GM19351 (cell line): ENCODE measurements at regions not wholly inside any gene's neighbourhood (a gene's known extent, or its start where the extent isn't known, plus 50 kb on each side); places are given as distances from the start of the nearest gene placed in this dataset.
A peak's percentile ranks its signal among the peaks of the same experiment; 100 is the strongest.
"Not testable (repeated sequence)": the region's sequence is repeated elsewhere in the genome, so short reads cannot be mapped to it uniquely, and the experiment has no call there.

Experiments
- ATAC-seq: cut with Tn5 transposase; IDR thresholded peaks from one replicate; pipeline ENCODE4 v1.9.1; 2021; ENCODE audit warnings: mild to moderate bottlenecking, moderate library complexity; ENCODE audit not compliant: unreplicated experiment

DNA sequence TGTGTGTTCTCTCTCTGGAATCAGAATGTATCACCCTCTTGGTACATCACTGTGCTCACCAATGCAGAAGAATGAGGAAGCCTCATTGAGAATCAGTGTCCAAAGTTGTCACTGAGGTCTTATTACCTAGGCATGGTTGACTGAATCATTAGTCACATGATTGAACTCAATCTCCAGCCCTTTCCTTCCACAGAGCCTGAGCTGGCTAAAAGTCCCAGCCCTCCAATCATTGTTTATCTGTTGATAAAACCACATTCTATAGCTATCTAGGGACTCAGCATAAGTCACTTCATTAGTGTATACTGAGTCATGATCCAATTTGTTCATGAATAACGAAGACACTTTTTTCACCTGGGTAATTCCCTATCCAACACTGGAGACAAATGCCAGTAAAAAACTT, 396.8 kb downstream of the TRAM1L1 start:
- no peak for ATAC-seq

DNA sequence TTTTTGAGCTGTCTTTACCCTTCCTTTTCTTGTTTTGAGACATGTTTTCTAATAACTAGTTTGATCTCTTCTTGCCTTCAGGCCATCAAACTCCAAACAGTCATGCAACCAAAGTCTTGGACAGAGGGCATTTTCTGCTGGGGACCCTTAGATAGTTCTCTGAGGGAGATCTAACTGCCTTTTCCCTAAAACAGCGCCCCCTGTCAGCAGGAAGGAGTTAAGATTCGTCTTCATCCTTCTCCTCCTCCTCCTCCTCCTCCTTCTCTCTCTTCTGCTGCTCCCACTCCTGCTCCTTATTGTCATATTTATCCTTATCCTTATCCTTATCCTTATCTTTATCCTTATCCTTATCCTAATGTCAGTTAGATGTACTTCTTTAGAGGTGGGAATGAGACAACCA, 417.2 kb downstream of the TRAM1L1 start:
- ATAC-seq: no peak

DNA sequence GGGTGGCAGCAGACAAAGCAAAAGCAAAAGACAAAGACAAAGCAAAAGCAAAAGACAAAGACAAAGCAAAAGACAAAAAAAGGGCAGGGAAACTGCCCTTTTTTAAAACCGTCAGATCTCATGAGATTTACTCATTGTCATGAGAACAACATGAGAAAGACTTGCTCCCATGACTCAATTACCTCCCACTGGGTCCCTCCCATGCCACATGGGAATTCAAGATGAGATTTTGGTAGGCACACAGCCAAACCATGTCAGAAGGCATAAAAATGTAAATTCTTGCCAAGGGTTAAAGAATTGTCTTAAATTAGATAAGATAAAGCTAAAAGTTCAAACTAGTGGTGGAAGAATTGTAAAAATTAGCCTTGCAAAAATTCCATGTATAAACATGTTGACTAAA, 419.7 kb downstream of the TRAM1L1 start:
- ATAC-seq: no peak

DNA sequence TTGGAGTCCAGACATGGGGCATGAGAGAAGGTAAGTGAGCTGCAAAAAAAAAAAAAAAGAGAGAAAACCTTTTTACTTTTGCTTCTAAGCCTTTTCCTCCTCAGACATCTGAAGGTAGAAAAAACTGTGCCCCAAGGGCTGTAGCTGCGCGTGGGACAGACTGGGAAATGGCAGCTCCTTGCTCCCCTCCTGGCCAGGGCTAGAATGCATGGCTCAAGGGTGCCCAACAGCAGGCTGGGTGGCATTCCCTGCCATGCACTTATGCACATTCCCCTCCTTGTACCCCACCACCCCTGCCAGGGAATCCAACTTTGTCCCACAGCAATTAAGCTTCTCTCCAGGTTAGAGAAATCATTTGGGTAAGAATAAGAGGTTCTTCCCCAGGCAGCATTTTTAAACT, 421.2 kb downstream of the TRAM1L1 start:
- no peak for ATAC-seq

DNA sequence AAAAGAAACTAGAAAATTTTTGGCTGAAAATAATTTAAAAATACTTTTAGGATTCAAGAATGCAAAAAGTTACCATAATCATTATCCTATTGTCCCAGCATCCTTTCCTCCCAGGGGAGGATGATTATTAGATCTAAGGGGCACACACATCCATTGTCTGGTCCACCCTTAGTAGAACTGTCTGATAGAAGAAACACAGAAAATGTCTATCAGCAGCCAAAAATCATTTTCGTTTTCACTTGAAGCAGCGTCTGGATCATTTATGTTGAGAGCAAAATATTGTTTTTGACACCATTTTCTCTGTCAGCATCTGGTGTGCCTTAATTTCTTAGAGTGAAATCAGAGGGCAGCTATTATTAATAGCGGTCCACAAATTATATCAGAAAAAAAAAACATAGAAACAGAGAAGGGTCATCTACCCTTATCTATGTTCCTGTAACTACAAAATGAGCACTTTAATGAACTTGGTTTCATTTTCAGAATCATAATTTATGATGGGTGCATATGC, 446.3 kb downstream of the TRAM1L1 start:
- ATAC-seq: no peak

DNA sequence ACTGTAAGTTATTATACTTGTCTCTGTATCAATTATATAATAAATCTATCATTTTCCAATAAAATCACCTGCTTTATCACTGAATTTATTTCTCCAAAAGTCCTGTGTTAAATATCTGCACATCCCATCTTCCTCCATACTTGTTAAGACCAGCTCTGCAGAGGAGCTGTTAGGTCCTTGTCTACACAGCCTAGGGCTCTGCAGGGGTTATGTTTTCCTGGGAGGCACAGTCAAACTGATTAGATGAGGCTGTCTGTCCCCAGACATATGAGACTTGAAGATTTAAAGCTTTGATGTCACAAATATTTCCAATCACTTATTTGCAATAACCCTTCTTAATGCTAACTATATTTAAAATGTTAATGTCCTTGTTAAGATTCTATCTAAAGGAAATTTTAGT, 446.8 kb downstream of the TRAM1L1 start:
- ATAC-seq: no peak

DNA sequence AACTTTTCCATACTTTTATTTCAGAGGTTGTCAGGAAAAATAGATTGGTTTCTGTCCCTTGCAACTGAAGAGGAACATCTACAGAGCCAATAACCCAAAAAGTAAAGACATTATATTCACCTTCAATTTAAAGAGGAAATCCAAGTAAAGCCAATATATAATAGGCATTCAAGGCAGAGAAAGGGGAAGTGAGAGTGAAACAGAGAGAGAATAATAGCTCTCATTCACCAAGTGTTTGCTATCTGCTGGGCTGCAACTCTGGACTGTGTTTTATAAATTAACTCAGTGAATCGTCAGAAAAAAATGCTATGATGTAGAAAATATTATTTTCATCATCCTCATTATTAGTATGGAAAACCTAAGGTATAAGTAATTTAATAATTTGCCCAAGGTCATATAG, 448.5 kb downstream of the TRAM1L1 start:
- ATAC-seq: peak; percentile 100

DNA sequence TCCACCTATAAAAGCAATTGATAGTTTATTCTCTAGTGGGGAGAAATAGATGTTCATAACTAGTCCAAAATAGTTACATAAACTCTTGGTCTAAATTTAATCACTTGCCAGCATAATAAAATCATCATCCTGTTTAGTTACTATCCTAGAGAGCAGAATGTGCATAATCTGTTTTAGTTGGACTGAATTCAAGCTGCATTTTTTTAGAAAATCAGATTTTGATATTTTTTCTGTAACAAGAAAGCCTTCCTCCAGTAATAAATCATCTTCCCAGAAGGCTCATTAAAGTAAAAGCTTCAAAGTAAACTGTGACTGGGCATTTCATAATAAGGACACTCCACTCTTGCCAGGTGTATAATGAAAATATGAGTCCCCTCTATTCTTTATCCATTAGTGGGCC, 453.1 kb downstream of the TRAM1L1 start:
- no peak for ATAC-seq

DNA sequence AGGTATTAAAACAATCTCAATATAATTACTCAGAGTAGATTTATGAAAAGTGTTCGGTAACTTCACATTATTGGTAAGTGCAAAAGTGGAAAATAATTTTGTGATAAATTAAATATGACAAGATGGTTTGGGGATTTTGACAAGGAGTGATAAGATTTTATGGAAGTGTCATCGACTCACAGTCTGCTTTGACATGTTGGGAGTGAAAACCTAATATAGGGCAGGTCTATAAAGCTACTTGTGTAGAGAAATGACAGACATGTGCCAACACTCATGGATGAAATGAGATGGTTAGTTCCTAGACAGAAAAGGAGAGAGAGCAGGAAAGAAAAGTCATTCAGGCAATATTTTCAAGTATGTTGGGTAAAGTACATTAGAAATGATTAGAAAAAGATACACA, 456.8 kb downstream of the TRAM1L1 start:
- ATAC-seq: no peak

DNA sequence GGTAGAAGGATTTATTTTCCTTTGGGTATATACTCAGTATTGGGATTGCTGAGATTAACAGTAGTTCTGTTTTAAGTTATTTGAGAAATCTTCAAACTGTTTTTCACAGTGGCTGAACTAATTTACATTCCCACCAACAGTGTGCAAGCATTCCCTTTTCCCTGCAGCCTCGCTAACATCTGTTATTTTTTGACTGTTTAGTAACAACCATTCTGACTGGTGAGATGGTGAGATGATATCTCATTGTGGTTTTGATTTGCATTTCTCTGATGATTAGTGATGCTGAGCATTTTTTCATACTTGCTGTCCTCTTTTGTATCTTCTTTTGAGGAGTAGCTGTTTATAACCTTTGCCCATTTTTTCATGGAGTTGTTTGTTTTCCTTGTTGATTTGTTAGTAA, 457.8 kb downstream of the TRAM1L1 start:
- no peak for ATAC-seq

DNA sequence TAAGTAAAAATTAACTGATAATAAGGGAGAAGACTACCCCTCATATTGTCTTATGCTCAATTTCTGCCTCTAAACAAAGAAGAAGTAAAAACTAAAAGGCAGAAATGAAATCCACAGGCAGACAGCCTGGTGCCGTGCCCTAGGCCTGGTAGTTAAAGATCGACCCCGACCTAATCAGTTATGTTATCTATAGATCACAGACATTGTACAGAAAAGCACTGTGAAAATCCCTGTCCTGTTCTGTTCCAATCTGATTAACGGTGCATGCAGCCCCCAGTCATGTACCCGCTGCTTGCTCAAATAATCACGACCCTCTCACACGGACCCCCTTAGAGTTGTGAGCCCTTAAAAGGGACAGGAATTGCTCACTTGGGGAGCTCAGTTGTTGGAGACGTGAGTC, 465.9 kb downstream of the TRAM1L1 start:
- not testable (repeated sequence) for ATAC-seq

DNA sequence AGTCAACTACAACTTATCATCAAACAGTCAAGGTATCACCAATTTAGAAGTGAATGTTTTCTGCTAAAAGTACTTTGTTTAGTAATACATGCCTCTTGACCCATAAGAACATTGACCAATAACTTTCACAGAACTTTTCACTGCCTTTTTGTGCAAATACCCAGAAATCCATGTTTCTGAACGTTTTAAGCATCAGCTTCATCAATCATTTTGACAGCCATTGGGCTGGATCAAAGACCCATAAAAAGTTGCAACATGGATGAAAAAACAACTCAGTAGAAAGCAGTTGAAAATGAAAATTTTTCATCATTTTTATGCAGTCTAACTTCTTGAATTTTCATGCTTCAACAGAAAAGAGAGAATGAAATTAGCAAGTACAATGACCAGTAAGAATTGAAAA, 466.7 kb downstream of the TRAM1L1 start:
- no peak for ATAC-seq

DNA sequence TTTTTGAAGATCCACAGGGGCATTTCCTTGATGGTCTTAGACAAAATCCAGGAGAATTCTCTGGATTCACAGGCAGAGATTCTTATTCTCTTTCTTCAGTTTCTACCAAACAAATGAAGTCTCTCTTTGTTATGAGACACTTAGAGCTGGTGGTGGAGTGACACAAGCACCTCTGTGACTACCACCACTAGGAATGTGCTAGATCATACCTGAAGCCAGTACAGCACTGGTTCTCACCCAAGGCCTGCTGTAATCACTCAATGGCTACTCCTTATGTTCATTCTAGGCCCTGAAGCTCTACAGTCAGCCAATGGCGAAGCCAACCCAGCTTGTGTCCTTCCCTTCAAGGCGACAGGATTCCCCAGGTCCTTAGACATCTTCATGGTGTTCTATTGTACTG, 482.3 kb downstream of the TRAM1L1 start:
- no peak for ATAC-seq

DNA sequence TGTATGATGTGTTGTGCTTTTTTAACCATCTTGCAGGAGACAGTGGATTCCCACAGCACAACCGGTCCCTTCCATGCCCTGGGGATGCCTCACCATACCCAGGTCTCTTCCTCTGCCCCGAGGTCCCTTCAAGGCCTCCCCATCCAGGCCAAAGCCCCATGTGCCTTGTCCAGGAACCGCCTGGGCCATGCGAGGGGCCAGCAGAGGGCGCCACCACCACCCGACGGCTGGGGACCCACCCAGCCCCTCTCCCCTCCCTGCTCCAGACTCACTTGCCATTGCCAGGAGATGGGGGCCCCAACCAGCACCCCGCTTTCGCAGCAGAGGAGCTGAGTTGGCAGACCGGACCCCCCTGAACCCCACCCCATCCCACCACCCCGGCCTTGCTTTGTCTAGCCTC, 485.5 kb downstream of the TRAM1L1 start:
- ATAC-seq: no peak

DNA sequence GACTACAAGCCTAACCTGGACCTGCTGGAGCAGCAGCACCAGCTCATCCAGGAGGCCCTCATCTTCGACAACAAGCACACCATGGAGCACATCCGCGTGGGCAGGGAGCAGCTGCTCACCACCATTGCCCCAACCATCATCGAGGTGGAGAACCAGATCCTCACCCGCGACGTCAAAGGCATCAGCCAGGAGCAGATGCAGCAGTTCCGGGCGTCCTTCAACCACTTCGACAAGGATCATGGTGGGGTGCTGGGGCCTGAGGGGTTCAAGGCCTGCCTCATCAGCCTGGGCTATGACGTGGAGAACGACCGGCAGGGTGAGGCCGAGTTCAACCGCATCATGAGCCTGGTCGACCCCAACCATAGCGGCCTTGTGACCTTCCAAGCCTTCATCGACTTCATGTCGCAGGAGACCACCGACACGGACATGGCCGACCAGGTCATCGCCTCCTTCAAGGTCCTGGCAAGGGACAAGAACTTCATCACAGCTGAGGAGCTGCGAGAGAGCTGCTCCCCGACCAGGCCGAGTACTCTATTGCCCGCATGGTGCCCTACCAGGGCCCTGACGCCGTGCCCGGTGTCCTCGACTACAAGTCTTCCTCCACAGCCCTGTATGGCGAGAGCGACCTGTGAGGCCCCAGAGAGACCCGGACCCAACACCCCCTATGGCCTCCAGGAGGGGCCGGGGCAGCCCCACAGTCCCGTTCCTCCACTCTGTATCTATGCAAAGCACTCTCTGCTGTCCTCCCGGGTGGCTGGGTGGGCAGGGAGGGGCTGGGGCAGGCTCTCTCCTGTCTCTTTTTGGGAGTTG, 486.2 kb downstream of the TRAM1L1 start:
- no peak for ATAC-seq

DNA sequence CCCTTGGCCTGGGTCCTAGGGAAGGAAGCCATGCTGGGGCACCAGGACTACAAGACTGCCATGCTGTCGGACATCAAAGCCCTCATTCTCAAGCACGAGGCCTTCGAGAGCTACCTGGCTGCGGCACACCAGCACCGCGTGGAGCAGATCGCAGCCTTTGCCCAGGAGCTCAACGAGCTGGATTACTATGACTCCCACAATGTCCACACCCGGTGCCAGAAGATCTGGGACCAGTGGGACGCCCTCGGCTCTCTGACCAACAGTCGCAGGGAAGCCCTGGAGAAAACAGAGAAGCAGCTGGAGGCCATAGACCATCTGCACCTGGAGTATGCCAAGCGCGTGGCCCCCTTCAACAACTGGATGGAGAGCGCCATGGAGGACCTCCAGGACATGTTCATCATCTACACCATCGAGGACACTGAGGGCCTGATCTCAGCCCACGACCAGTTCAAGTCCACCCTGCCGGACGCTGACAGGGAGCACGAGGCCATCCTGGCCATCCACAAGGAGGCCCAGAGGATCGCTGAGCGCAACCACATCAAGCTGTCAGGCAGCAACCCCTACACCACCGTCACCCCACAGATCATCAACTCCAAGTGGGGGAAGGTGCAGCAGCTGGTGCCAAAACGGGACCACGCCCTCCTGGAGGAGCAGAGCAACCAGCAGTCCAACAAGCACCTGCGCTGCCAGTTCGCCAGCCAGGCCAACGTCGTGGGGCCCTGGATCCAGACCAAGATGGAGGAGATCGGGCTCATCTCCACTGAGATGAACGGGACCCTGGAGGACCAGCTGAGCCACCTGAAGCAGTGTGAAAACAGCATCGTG, 487.0 kb downstream of the TRAM1L1 start:
- ATAC-seq: no peak

DNA sequence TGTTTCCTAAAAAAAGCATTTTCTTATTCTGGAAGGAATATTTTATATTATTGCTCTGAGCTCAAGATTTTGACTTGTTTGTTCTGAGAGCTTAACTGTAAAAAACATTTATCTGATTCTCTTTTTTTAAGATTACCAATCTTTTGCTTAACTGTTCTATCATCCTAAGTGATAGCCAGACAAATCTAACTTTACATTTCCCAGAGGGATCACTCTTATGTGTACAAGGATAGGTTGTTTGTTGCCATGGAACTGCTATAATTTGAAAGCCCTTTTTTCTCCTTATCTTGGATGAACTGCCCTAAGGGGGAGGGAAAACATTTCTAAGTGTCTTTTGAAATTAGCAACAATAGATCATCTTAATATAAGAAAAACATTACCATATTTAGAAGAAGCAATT, 494.7 kb downstream of the TRAM1L1 start:
- no peak for ATAC-seq

DNA sequence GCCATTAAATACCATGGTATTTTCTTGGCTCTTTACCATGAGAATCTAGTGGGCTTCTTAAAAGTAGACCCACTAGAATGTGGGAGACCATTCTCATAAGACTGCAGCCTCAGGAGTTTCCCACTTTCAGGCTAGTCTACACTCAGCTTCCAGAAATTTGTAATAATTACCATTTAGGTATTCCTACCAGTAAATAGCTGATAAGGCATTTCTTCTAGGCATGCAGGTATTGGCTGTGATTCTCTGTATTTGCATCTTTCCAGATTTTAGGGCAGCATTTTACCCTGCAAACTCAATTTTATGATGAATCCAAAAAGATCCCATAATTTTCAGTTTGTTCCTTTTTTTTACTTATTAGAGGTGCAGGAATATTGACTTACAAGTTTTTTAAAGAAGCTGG, 496.6 kb downstream of the TRAM1L1 start:
- ATAC-seq: no peak

DNA sequence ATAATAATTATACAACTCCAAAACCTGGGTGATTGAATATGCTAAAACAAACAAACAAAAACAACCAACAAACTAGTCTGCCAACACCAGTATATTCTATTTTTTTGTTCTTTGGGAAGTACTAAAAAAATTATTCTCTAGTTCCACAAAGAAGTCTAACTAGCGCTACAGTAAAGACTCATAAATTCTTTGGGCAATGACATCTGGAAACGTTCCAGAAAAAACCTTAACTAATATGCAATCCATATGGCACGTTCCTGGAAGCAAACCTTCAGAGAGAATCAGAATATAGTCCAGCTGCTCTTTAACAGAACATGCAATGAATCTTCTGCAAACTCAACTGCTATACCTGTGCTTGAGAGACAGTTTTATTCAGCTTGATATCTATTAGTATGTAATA, 500.1 kb downstream of the TRAM1L1 start:
- no peak for ATAC-seq

DNA sequence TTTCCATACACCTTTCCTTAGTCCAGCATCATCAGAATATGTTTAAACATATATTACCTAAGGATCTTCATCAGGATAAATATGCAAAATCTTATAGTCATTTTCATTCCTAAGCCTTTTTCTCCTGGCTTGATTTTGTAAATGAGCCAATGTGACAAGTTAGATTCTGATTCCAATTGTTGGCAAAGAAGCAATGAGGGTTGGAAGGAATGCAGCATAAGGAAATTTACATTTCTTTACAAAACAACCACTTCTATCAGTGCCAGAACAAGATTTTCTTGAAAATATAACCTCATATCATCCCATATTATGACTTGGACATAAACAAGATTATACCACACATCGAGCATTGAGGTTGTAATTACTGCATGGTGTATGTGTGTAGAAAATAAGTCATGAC, 508.1 kb downstream of the TRAM1L1 start:
- no peak for ATAC-seq

DNA sequence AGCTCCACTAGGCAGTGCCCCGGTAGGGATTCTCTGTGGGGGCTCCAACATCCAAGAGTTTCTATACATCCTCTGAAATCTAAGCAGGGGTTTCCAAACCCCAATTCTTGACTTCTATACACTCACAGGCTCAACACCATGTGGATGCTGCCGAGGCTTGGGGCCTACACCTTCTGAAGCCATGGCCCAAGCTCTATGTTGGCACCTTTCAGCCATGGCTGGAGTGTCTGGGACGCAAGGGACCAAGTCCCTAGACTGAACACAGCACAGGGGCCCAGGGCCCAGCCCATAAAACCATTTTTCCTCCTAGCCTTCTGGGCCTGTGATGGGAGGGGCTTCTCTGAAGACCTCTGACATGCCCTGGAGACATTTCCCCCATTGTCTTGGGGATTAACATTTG, 511.8 kb downstream of the TRAM1L1 start:
- no peak for ATAC-seq

DNA sequence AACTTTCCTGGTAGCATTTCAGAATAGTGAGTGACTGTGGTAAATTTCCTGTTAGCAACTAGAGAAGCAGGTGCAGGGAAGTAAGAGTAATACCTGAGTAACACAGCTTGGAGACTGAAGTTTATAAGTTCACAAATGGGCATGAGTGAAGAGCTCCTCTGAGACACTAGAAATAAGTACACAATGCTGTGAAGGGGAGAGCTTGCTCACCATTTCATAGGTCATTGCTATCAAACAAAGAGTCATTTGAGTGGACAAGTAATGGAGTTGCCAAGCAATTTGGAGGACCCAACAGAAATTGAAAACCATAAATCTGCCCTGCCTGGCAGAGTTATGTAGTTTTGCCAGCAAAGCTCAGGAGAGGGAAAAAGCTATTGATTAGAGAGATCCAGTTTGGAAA, 523.6 kb downstream of the TRAM1L1 start:
- ATAC-seq: no peak
